GM19397 (cell line): ENCODE measurements at regions not wholly inside any gene's neighbourhood (a gene's known extent, or its start where the extent isn't known, plus 50 kb on each side); places are given as distances from the start of the nearest gene placed in this dataset.

Experiments used
- ATAC-seq: cut with Tn5 transposase; IDR thresholded peaks from one replicate; pipeline ENCODE4 v1.9.1; 2021; ENCODE audit warnings: mild to moderate bottlenecking, moderate library complexity; ENCODE audit not compliant: unreplicated experiment

- no peak for ATAC-seq
These were observed 764.0 kb upstream of the CITED2 start for GRCh38 chr6:140138311-140139010.

- no peak for ATAC-seq
These were observed 759.8 kb upstream of the CITED2 start for GRCh38 chr6:140134224-140134623.

GRCh38 chr6:140130074-140130473 lies 755.6 kb upstream of the CITED2 start:
- no peak for ATAC-seq

- ATAC-seq, result no peak
These were observed 750.0 kb upstream of the CITED2 start for GRCh38 chr6:140124498-140124897.

- no peak for ATAC-seq
These were observed 733.7 kb upstream of the CITED2 start for GRCh38 chr6:140108167-140108566.

- no peak for ATAC-seq
These were observed 732.8 kb upstream of the CITED2 start for GRCh38 chr6:140107216-140107615.

GRCh38 chr6:140105857-140106256 lies 731.4 kb upstream of the CITED2 start:
- ATAC-seq, result no peak

- no peak for ATAC-seq
These were observed 730.8 kb upstream of the CITED2 start for GRCh38 chr6:140105241-140105640.

- no peak for ATAC-seq
These were observed 727.4 kb upstream of the CITED2 start for GRCh38 chr6:140101818-140102217.

GRCh38 chr6:140101367-140101766 lies 726.9 kb upstream of the CITED2 start:
- no peak for ATAC-seq

GRCh38 chr6:140095532-140095931 lies 721.1 kb upstream of the CITED2 start:
- no peak for ATAC-seq

GRCh38 chr6:140091895-140092294 lies 717.4 kb upstream of the CITED2 start:
- ATAC-seq, result no peak

GRCh38 chr6:140090871-140091270 lies 716.4 kb upstream of the CITED2 start:
- no peak for ATAC-seq

- no peak for ATAC-seq
These were observed 708.9 kb upstream of the CITED2 start for GRCh38 chr6:140083375-140083774.

GRCh38 chr6:140082867-140083297 lies 708.4 kb upstream of the CITED2 start:
- no peak for ATAC-seq

GRCh38 chr6:140079328-140079727 lies 704.9 kb upstream of the CITED2 start:
- ATAC-seq, result no peak

- no peak for ATAC-seq
These were observed 704.2 kb upstream of the CITED2 start for GRCh38 chr6:140078561-140079125.

GRCh38 chr6:140077827-140078560 lies 703.5 kb upstream of the CITED2 start:
- ATAC-seq, result no peak

GRCh38 chr6:140076105-140076504 lies 701.7 kb upstream of the CITED2 start:
- ATAC-seq, result no peak

GRCh38 chr6:140073456-140073855 lies 699.0 kb upstream of the CITED2 start:
- ATAC-seq, result no peak

GRCh38 chr6:140071601-140072062 lies 697.2 kb upstream of the CITED2 start:
- no peak for ATAC-seq
